Stimulated activated naive B cell treated with anti-CD40 and anti-IgM and Interleukin-4, amounts not matched to agents 10 μg/mL and 1 μg/mL and 100 μg/mL, for 72 hours (primary cell): ENCODE measurements at regions not wholly inside any gene's neighbourhood (a gene's known extent, or its start where the extent isn't known, plus 50 kb on each side); places are given as distances from the start of the nearest gene placed in this dataset.
A peak's percentile ranks its signal among the peaks of the same experiment; 100 is the strongest.

Experiments used
- ATAC-seq, 2 donors: fragments of 150-1000 bp; cut with Tn5 transposase; replicated peaks; 2 replicates each; pipeline ENCODE4 v1.10.0; 2021; ENCODE audit warnings: moderate library complexity in 1 of 2
- DNase-seq: peaks from one replicate; pipeline ENCODE4 v3.0.0; 2021
- H3K27ac Mint-ChIP-seq: one replicate; pipeline ENCODE4 v1.8.0; 2022; ENCODE audit warnings: mild to moderate bottlenecking, mixed read lengths
- H3K27me3 Mint-ChIP-seq, 2 donors: one replicate each; pipeline ENCODE4 v1.8.0; 2022; ENCODE audit warnings: mixed read lengths in 2 of 2
- H3K36me3 Mint-ChIP-seq, 2 donors: one replicate each; pipeline ENCODE4 v1.8.0; 2022; ENCODE audit warnings: mixed read lengths in 2 of 2, mild to moderate bottlenecking in 1 of 2
- H3K4me1 Mint-ChIP-seq, 2 donors: one replicate each; pipeline ENCODE4 v1.8.0; 2022; ENCODE audit warnings: mixed read lengths in 2 of 2, mild to moderate bottlenecking in 1 of 2
- H3K4me3 Mint-ChIP-seq, 2 donors: one replicate each; pipeline ENCODE4 v1.8.0; 2022; ENCODE audit warnings: mild to moderate bottlenecking in 2 of 2, mixed read lengths in 2 of 2, moderate library complexity in 1 of 2
- H3K9me3 Mint-ChIP-seq, 2 donors: one replicate each; pipeline ENCODE4 v1.8.0; 2022; ENCODE audit warnings: mixed read lengths in 2 of 2, mild to moderate bottlenecking in 1 of 2

DNA sequence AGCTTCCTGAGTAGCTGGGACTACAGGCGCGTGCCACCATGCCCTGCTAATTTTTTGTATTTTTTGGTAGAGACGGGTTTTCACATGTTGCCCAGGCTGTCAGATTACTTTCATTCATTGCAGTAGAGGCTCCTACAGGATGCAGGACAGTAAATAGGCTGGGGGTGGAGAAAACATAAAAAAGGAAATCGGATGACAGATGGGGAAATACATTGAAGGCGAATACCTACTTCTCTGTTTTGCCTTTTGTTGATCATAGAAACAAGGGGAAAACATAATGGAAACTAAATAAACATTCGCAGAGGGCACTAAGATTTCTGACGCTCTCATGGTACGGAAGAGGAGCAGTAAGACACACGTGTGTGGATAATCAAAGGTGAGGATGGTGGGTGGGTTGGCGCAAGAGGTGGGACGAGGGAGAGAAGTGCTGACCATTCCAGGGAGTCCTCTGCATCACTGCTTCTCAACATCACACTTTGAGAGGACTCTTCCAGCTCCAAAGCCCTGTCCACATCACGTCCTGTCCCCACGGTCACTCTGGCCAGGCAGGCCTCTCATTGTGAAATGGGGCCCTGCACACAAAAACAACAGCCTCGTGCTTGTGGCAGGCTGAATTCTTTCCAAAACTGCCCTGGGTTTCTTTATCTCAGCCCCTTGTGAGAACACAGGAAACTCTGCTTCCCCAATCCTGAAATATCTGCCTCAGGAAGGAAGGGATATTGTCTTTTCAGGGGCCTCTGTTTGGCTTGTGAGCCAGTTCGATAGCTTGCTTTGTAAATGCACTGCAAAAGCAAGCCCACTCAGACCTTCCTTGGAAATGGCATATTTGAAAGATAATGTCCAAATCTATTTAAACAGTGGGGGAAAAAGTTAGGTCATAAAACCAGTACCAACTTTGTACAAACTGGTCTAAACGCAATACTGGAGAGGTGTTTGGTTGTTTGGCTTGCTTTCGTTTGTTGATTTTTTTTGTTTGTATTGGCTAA lies 188.5 kb downstream of the FOXO1 start:
- Mint-ChIP-seq H3K36me3 (peaks cover 0 to 5% of the 10 kb centered on the region in 2 donors), H3K27ac (peak overlapping the region; percentile 52), H3K4me1 (peaks cover 25 to 40% of the 10 kb centered on the region in 2 donors), H3K9me3 (peaks cover 0 to 4% of the 10 kb centered on the region in 2 donors), H3K27me3 (no peaks in the 10 kb centered on the region), H3K4me3 (no peak overlapping the region)
- DNase-seq (no peak), ATAC-seq (no peak)

DNA sequence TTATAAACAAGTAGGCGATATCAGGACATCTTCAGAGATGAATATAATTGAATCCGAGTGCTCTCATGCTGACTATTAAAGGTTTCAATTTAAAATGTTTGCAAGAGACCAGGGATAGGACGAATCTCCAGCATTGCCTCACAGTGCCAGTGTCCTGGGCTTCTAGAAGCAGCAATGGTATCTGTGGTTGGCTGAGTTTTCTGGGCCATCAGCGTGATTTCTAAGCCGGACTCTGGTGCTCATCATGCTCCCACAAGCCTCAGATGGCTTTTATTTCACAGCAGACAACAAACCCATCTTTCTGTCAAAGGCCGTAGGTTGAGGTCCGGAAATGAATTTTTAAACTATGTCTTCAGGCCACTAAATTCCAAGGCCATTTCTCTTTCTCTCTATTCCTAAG lies 187.7 kb downstream of the FOXO1 start:
- Mint-ChIP-seq H3K27me3 (no peaks in the 10 kb centered on the region), H3K9me3 (peaks cover 0 to 4% of the 10 kb centered on the region in 2 donors), H3K4me1 (peaks cover 25 to 38% of the 10 kb centered on the region in 2 donors), H3K27ac (no peak overlapping the region), H3K4me3 (no peak overlapping the region), H3K36me3 (peaks cover 0 to 5% of the 10 kb centered on the region in 2 donors)
- ATAC-seq (no peak), DNase-seq (no peak)

DNA sequence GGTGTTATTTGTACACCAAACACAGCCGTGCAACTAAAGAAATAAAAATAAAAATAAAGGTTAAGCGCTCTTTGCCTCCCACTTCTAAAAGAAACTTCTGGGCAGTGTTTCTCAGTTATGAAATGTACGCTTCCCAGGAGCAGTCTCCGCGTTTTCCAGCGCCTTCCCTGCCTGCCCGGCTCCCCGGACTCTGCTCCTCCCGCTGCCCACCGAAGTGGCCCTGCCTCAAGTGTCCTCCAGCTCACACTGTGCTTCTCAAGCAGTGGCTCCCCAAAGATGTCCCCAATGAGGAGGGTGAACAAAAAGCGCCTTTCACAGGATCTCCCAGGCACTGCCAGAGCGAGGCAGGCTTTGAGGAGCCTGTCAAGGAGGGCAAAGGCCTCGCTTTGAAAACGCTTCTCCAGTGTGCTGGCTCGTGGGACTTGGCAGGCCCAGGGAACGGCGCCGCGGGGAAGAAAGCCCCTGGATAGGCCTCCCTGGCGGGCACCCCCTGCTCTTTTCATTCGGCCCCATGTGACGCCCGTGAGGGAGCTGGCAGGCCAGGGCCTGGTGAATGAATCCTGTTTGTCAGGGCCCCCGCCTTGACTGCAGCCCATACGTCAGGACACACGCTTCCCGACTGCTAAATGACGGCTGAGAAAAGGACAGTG lies 187.1 kb downstream of the FOXO1 start:
- ATAC-seq (no peak), DNase-seq (no peak)
- no peaks in the 10 kb centered on the region for H3K27me3 Mint-ChIP-seq
- peak overlapping the region; percentile 28 for H3K27ac Mint-ChIP-seq
- peaks cover 0 to 4% of the 10 kb centered on the region in 2 donors for H3K9me3 Mint-ChIP-seq
- H3K4me3 Mint-ChIP-seq, result no peak overlapping the region
- H3K36me3 Mint-ChIP-seq, result peaks cover 0 to 5% of the 10 kb centered on the region in 2 donors
- peaks cover 31 to 44% of the 10 kb centered on the region in 2 donors for H3K4me1 Mint-ChIP-seq

DNA sequence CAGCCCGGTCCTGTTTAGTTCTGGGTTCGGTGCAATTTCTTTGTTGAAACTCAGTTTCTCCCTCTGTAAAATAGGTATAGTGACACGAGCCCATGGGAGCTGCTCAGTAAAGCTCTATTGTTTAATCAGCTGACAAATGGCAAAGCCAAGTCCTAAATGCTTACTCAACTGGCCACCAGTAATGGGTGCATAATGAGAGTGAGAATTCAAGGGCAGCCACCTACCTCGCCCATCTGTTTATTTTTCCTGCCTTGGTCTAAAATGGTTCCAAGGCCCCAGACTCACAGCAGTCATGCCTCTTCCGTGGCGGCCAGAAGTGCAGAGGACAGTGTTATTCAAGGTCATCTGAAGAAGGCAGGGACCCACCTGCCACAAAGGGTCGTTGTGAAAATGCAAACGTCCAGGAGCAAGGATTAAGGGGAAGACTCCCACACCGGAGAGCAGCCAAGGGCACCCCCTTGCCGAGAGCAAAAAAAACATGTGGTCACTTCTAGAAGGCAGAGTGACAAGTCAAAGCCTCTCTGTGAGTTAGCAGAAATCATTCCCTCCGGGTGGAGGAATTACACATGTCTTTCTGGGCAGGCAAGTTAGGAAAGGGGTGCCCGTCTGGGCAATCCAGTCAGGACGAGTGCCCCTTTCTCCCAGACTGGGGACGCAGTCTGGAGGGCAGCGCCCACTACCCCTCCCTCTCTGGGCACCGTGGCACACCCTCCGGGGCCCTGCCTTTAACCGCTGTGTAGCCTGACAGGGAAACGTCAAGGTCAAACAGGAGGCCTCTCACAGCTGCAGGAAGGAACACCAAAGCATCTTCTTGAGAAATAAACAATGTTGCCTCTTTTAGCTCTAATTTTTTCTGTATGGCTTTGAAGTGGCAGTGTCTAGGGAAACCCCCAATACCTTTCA lies 186.2 kb downstream of the FOXO1 start:
- peak; percentile 58 to 73 for ATAC-seq
- peaks cover 0 to 5% of the 10 kb centered on the region in 2 donors for H3K36me3 Mint-ChIP-seq
- peaks cover 37 to 51% of the 10 kb centered on the region in 2 donors for H3K4me1 Mint-ChIP-seq
- peak overlapping the region; percentile 92 for H3K27ac Mint-ChIP-seq
- peak; percentile 27 for DNase-seq
- H3K4me3 Mint-ChIP-seq, result peak overlapping the region; percentile 63 to 74
- no peaks in the 10 kb centered on the region for H3K27me3 Mint-ChIP-seq
- H3K9me3 Mint-ChIP-seq, result peaks cover 0 to 4% of the 10 kb centered on the region in 2 donors

DNA sequence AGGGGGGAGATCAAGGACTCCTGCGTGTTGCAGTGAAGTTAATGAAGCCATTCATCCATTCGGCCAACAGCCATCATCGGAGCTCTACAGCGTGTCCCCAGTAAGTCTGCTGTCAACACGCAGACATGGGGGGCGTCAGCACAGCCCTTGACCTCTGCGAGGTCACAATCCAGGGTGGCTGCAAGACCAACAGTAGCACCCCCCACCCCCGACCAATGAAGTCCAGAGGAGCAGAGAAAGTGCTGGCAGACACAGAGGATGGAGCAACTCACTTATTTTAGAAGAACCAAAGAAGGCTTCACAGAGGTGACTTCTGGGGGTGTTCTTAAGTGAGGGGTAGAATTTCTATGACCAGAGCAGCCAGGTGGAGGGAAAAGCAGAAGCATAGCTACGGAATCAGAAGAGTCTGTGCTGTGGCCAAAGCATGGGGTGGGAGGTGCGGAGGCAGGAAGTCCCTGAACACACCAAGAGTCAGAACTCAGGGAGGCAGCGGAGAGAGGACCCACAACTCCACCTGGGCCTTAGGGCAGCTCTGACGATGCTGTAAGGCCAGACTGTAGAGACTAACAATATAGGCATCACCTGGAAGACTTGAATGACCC lies 185.4 kb downstream of the FOXO1 start:
- DNase-seq (peak; percentile 51), ATAC-seq (peak; percentile 58 to 70)
- Mint-ChIP-seq H3K36me3 (peaks cover 0 to 5% of the 10 kb centered on the region in 2 donors), H3K9me3 (peaks cover 0 to 4% of the 10 kb centered on the region in 2 donors), H3K27me3 (no peaks in the 10 kb centered on the region), H3K27ac (peak overlapping the region; percentile 92), H3K4me3 (peak overlapping the region; percentile 63 to 74), H3K4me1 (peaks cover 39 to 54% of the 10 kb centered on the region in 2 donors)

DNA sequence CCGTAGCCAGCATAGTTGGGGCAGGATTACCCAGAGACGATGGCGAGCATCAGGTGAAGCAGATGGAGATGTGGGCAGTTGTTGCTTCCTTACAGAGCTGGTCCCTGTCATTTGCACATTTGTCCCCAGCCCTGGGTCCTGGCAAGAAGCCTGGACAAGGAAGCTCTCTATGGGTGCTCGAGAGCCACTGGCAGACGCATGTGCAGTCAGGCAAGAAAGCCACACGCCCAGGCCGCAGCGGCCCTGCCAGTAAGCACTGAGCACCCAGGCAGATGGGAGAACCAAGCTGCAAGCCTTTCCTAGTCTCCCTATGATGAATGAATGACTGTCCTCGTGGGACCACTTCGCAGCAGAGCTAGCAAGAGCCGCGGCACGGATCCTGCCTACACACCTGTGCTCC lies 182.8 kb downstream of the FOXO1 start:
- no peak overlapping the region for H3K4me3 Mint-ChIP-seq
- no peak for DNase-seq
- peaks cover 0 to 5% of the 10 kb centered on the region in 2 donors for H3K36me3 Mint-ChIP-seq
- H3K9me3 Mint-ChIP-seq, result peaks cover 0 to 4% of the 10 kb centered on the region in 2 donors
- no peak overlapping the region for H3K27ac Mint-ChIP-seq
- ATAC-seq, result no peak
- H3K4me1 Mint-ChIP-seq, result peaks cover 43 to 53% of the 10 kb centered on the region in 2 donors
- no peaks in the 10 kb centered on the region for H3K27me3 Mint-ChIP-seq

DNA sequence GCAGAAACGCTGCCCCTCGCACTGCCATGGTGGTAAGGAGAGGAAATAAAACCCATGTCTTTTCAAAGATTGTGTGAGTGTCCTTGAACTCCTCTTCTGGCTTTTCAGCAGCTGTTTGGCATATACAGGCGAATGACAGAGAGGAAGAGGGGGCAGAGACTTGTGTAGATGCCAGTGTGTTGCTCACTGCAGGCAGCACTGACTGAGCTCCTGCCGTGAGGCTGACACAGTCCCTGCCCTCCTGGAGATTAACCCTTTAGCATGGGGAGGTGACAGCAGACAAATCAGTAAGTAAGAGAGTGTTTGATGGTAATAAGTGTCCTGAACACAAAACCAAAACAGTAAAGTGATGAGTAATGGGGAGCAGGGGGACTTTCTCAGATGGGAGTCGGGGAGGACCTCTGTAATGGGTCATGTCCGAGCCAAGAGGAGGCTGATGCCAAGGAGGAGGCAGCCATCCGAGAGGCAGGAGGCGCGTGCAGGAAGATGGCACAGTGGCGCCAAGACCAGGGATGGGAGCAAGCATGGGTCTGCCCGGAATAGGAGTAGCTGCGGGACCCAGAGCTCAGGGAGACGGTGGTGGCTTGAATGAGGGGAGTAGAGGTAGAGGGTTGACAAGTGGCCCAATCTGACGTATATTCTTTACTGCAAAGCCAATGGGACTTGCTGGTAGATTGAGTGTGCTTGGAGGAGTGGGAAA lies 182.2 kb downstream of the FOXO1 start:
- peak overlapping the region; percentile 20 for H3K27ac Mint-ChIP-seq
- ATAC-seq, result no peak
- H3K4me1 Mint-ChIP-seq, result peaks cover 43 to 55% of the 10 kb centered on the region in 2 donors

DNA sequence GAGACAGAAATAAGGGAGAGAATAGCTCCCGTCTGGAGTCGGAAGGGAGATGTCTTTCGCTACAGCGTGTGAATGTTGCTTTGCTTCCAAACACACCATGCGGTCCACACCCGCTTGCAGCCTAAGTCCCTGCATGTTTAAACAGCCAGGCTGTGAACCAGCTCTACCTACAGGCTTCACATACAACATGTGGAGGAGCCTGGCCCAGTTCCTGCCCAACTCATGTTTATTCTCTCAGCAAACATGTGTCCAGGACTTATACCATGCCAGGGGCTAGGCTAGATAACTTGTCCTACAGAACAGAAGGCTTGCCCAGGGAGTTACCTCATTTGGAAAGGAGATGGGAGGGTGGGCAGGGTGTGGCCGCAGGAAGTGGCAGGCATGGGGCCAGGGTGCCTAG lies 181.5 kb downstream of the FOXO1 start:
- Mint-ChIP-seq H3K27me3 (no peaks in the 10 kb centered on the region), H3K4me1 (peaks cover 48 to 62% of the 10 kb centered on the region in 2 donors), H3K9me3 (peaks cover 0 to 4% of the 10 kb centered on the region in 2 donors), H3K27ac (peak overlapping the region; percentile 4), H3K4me3 (no peak overlapping the region), H3K36me3 (peaks cover 0 to 5% of the 10 kb centered on the region in 2 donors)
- DNase-seq (no peak), ATAC-seq (no peak)

More for the DNA sequence above, 182.2 kb downstream of the FOXO1 start:
- peak overlapping the region in 1 of 2 donors; percentile 11 for H3K4me3 Mint-ChIP-seq
- H3K27me3 Mint-ChIP-seq, result no peaks in the 10 kb centered on the region
- no peak for DNase-seq
- peaks cover 0 to 5% of the 10 kb centered on the region in 2 donors for H3K36me3 Mint-ChIP-seq
- peaks cover 0 to 4% of the 10 kb centered on the region in 2 donors for H3K9me3 Mint-ChIP-seq

DNA sequence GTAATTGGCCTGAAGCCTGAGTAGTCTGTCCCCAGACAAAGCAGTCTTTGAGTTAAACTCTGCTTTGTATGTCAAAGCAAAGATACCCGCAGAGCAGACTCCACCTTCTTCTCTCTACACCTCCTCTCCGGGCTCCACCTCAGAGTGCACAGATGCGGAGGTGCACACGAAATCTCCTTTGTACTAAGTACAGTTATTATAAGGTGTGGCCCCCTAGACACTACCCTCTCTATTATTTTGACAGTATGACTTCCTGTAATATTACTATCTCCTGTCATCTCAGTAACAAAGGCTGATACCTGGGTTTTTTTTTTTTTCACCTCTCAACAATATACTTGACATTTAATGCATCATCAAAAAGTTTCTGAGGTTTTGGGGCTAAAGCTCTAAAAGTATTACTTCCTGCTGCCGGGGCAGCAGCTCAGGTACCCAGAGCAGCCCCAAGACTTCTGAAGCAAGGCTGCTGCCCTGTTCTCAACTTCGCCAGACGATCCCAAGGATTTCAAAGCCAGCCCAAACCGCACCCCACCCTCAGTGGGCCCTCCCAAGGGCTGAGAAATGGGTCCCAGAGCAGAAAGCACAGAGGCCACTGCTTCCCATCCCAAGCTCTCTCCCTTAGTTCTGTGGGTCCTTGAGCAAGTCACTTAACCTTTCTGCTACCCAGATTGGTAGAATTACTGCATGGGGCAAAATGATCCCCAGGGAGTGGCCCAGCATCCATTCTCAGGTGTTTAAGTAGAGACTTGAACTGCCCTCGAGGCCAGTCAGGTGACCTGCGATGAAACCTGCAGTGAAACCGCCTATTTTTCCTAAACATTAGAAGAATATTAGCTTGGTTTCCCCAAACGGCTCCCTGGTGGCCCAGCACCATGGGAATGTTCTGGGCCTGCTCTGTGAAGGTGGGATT lies 180.6 kb downstream of the FOXO1 start:
- no peaks in the 10 kb centered on the region for H3K27me3 Mint-ChIP-seq
- peak; percentile 82 to 87 for ATAC-seq
- peaks cover 0 to 5% of the 10 kb centered on the region in 2 donors for H3K36me3 Mint-ChIP-seq
- peak; percentile 35 for DNase-seq
- H3K4me3 Mint-ChIP-seq, result peak overlapping the region; percentile 52 to 68
- H3K27ac Mint-ChIP-seq, result peak overlapping the region; percentile 88
- H3K9me3 Mint-ChIP-seq, result peaks cover 0 to 4% of the 10 kb centered on the region in 2 donors
- H3K4me1 Mint-ChIP-seq, result peaks cover 43 to 56% of the 10 kb centered on the region in 2 donors

DNA sequence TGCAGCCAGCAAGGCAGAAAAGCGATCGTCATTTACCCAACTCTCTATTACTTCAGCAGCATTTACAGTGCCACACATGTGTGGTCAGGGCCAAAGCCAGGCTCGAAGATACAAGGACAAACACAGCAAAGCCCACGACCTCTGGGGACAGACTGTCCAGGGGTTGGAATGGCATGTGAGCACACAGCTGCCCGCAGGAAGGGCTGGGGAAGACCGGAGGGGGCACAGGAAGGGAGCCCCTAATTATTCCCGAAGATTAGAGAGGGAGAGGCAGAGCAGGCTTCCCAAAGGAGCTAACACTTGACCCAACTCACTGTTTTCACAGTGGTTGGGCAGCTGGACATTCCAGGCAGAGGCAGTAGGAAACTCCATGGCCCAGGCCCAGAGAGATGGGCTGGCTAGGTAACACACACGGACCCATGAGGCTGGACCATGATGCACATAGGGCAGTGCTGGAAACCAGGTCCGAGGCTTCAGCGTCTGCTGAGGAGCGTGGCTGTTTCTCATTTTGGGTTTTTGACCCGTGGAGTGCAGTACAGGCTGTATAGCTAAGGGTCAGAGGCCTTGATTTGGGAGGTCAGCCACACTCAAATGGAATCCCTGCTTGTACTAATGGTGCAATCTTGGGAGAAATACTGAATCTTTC lies 179.8 kb downstream of the FOXO1 start:
- Mint-ChIP-seq H3K4me3 (no peak overlapping the region), H3K27ac (peak overlapping the region; percentile 48), H3K27me3 (no peaks in the 10 kb centered on the region), H3K4me1 (peaks cover 39 to 53% of the 10 kb centered on the region in 2 donors), H3K36me3 (no peaks in the 10 kb centered on the region), H3K9me3 (no peaks in the 10 kb centered on the region)
- DNase-seq (no peak), ATAC-seq (no peak)

DNA sequence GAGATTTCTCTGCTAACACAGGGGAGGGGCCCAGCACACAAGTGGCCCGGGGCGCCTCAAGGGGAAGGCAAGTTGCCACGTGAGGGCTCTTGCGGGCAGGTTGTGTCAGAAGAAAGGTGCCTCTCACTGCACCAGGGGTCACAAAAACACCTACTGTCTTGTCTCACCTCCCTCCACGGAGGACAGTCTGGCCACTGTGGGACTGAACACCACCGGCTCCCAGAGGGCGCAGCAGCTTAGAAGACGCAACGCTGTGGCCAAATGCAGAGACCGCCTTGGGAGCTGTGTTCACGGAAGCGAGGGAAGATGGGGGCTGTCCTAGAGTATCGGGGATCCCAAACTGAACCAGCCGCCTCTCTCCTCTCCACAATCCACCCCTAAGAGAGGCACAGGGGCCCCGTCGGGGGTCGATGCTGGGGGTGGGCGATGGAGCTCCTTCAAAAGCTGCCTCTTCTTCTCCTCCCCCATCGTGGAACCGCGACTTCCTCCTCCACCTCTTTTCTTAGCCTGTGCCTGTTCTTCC lies 177.5 kb downstream of the FOXO1 start:
- no peak overlapping the region for H3K27ac Mint-ChIP-seq
- DNase-seq, result no peak
- H3K36me3 Mint-ChIP-seq, result no peaks in the 10 kb centered on the region
- no peaks in the 10 kb centered on the region for H3K9me3 Mint-ChIP-seq
- H3K4me3 Mint-ChIP-seq, result no peak overlapping the region
- no peak for ATAC-seq
- peaks cover 52 to 64% of the 10 kb centered on the region in 2 donors for H3K4me1 Mint-ChIP-seq
- H3K27me3 Mint-ChIP-seq, result no peaks in the 10 kb centered on the region
